D721Med (cell line): ENCODE measurements at regions not wholly inside any gene's neighbourhood (a gene's known extent, or its start where the extent isn't known, plus 50 kb on each side); places are given as distances from the start of the nearest gene placed in this dataset.

Source experiments
- DNase-seq: peaks from one replicate; pipeline ENCODE4 v3.0.0; 2011; ENCODE audit warnings: low spot score; ENCODE audit not compliant: insufficient read length
- FAIRE-seq: peaks from 2 replicates; lab custom pipeline; 2011; peaks lifted over from hg19 to GRCh38; lab: Jason Lieb, UNC
- TF ChIP-seq, protein P1 (sequence below): IDR thresholded peaks from 2 replicates; pipeline ENCODE4 v1.5.1; 2012; ENCODE audit warnings: mild to moderate bottlenecking, control low read depth; ENCODE audit not compliant: insufficient read depth; ENCODE audit errors: missing control alignments

DNA sequence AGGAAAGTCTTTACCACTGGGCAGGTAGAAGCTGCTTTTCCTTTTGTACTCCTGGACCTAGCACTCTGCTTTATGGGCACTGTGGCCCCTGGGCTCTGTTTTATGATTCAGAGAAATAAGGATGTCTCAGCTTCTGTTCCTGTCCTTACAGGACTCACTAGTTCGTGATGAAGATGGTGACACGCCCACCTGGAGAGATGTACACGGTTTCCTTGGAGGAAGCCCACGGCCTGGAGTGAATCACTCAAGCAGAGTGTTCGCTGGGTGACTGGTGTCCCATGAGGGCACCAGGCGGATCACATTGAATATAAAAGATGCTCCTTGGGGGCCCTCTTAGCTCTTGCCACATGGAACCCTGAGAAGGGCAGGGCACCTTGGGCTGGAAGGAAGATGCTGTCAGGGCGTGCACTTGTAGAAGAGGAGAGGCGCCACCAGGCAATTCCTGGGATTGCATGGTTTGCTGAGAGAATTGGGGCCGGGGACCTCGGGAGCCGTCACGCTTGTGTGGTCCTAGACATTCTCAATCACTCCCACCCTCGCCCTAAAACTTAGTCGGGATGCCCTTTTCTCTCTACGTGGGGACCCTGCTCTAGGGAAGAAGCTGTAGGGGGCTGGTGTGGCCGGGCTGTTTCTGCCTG, 202.6 kb downstream of the TSHZ3 start:
- FAIRE-seq = no peak
- no peak for DNase-seq
- TF ChIP-seq, protein P1, sequence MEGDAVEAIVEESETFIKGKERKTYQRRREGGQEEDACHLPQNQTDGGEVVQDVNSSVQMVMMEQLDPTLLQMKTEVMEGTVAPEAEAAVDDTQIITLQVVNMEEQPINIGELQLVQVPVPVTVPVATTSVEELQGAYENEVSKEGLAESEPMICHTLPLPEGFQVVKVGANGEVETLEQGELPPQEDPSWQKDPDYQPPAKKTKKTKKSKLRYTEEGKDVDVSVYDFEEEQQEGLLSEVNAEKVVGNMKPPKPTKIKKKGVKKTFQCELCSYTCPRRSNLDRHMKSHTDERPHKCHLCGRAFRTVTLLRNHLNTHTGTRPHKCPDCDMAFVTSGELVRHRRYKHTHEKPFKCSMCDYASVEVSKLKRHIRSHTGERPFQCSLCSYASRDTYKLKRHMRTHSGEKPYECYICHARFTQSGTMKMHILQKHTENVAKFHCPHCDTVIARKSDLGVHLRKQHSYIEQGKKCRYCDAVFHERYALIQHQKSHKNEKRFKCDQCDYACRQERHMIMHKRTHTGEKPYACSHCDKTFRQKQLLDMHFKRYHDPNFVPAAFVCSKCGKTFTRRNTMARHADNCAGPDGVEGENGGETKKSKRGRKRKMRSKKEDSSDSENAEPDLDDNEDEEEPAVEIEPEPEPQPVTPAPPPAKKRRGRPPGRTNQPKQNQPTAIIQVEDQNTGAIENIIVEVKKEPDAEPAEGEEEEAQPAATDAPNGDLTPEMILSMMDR = no peak

DNA sequence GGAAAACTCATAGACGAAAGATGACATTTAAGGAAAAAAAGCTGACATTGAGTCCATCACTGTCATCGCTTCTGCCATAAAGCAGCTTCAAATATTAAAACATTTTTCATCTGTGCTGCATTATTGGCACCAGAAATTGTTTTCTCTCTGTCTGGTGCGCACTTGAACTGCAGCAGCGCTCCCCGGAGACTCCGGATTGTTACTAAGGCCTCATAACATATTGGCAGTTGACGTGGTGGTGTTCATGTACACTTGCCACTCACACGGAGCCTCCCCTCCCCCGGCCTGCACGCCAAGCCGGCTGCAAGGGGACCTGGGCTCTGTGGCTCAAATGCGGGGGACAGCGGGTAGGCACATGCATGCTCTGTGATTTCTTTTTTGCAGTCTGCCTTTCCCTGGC, 203.2 kb downstream of the TSHZ3 start:
- DNase-seq (no peak), FAIRE-seq (no peak)
- TF ChIP-seq, protein P1 = no peak

DNA sequence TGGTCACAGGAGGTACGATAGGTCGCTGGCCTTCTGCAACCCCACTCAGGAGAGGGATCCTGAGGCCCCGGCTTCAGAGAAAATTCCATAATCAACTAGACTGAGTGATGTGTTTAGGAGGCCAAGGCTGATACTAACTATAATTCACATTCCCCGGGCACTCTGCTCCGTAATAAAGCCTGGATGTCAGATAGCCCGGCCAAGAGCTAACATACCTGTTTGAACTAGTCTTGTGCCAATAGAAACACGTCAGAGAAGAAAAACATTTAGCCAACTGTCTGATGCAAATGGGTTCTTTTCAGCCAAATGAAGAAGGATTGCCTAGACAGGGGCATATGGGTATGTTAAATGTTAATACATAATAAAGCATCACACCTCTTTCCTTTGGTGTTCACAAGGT, 204.2 kb downstream of the TSHZ3 start:
- FAIRE-seq = no peak
- DNase-seq = no peak
- TF ChIP-seq, protein P1 = no peak

DNA sequence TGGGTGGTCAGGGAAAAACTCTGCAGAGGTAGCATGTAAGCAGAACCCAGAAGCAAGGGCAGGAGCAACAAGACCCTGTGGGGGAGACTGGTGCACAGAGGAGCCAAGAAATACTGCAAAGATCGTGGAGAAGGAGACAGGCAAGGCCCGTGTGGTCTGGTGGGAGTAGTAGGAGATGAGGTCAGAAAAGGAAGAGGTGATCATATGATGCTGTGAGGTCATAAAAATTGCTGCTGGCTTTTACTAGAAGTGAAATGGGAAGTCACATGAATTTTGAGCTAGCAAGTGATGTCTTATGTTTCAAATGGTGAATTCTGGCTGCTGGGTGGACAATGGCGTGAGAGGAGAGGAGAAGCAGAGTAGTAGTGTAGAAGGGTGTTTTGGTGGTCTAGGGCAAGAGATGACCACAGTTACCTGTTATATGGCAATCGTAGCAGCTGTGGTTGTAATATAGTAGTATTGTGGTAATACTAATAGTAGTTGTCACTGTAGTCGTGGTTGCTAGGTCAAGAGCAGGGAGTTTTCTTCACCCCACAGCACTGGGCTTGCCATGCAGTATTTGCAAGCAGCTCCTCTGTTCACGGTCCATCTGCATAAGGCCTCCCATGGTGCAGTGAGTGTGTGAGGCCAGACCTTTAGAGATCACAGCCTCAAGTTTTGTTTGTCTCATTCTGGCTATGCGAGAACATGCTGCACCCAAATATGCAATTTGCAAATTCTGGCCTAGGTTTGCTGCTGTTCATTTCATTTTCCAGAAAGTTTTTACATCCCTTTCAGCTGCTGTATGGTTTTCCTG, 205.0 kb downstream of the TSHZ3 start:
- TF ChIP-seq, protein P1 = no peak
- no peak for FAIRE-seq
- DNase-seq = no peak

DNA sequence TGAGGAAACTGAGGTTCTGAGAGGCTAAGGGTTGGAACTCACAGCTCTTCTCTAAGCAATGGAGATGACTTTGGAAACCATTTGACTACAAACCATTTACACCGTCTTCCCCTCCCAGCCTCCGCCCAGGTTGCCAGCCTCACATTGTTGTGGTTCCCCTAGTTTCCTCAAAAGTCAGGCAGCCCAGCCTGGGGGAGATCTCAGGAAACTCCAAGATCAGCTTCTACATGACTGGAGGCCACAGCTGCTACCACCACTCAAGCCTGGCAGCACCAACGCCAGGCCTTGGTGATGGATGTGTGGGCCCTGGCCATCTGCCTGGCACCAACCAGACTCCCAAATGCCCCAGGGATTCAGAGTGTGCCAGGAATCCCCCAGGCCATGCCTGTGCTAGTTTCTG, 207.9 kb downstream of the TSHZ3 start:
- FAIRE-seq = no peak
- DNase-seq = no peak
- TF ChIP-seq, protein P1 = no peak

DNA sequence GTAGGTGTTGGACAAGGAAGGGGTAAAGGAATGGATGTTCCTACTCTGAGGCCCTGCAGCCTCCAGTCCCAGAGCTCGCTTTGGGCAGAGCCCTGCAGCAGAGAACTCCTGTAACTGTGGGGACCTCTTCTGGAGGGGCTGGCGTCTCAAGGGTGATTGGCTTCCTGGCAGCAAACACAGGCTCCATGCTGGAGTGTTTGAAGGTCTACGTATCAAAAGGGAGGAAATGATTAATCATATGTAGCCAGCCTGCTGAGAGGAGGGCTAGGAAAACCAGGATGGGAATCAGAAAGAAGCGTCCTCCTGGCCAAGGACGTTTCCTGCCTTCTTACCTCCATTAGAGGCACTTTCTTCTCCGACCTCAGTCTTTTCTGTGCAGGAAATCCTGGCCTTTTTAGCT, 208.5 kb downstream of the TSHZ3 start:
- DNase-seq (no peak), FAIRE-seq (no peak)
- TF ChIP-seq, protein P1 = no peak

DNA sequence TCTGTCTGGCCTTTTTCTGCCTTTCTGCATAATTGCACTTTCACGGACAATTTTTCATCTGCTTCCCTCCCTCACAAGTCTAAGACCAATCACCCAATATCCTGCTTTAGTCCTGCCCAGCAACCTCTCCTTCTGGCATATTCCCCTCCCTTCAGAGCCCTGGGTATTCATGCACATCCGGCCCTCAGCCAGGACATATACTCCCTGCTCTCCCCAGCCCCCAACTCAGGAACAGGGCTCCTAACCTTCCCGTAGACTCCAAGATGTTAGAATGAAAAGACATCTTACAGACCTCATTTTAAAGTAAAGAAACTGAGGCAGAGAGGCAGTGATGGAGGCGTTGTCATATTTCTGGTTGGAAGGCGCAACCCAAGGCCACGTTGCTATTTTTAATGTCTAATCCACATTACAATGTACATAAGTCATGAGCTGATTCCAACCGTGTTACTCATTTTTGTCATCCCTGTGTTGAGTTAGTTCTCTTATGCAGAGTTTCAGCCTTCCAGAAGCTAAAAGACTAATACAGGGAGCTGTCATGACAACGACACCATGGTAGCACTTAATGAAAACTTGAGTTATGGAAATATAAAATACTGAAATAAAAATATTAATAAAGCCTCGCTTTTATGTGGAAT, 209.2 kb downstream of the TSHZ3 start:
- no peak for DNase-seq
- no peak for FAIRE-seq
- TF ChIP-seq, protein P1 = no peak
